GM18861 (cell line): ENCODE measurements at regions not wholly inside any gene's neighbourhood (a gene's known extent, or its start where the extent isn't known, plus 50 kb on each side); places are given as distances from the start of the nearest gene placed in this dataset.
"Not testable (repeated sequence)": the region's sequence is repeated elsewhere in the genome, so short reads cannot be mapped to it uniquely, and the experiment has no call there.

Experiments used
- ATAC-seq: cut with Tn5 transposase; IDR thresholded peaks from one replicate; pipeline ENCODE4 v1.9.1; 2021; ENCODE audit not compliant: unreplicated experiment

DNA sequence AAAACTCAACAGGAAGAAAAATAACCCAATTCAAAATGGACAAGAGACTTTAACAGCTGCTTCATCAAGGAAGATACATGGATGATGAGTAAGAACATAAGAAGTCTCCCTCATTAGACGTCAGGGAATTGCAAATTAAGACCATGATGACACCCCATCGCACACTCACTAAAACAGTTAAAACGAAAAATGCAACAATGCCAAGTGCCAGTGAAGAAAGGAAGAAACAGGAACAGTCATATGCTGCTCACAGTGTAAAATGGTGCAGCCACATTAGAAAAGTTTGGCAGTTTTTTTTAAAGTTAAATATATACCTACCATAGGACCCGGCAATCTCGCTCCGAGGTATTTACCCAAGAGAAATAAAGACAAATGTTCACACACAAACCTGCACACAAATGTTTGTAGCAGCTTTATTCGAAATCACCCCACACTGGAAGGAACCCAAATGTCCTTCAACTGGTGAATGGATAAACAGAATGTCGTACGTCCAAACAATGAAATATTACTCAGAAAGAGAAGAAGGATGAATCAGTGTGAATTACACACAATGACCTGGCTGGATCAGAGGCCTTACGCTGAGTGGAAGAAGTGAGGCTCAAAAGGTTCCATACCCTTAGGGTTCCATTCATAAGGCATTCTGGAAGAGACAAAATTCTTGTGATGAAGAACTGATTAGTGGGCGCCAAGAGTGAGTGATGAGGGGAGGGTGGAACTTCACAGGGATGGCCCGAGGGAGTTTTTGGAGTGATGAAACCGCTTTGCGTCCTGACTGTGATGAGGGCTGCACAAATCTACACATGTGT, 110.3 kb downstream of the C16orf95 start:
- ATAC-seq: no peak

DNA sequence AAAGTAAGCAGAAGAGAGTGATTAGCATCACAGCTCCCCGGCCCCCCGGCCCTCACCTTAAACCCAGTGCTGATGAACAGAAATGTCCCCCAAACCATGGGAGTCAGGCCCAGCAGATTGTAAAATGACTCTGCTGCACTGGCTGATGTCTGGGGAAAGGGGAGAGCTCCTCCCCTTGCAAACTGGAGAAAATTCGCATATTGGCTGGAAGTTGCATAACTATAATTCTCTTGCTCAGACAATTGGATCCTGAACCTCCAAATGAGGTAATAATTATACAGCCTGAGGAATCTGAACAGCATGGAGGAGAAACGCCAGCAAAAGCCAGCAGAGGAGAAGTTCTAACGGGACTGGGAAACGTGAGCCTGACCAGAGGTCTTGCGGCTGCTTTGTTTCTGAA, 109.7 kb downstream of the C16orf95 start:
- no peak for ATAC-seq

DNA sequence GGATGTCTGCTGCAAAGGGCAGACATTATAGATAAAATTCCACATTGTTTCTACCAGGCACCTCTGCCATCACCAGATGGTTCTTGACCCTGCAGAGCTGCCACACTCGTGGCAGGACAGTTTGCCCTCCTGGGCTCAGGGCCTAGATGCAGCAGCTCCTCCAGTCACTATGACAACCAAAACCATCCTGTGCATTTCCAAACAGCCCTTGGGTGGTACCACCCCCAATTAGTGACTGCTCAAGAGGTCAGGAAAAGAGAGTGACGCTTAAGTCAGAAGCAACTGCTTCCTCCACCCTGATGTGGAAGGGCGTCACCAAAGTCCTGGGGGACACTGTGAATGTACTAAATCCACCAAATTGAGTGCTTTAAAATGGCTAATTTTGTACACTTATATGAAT, 109.2 kb downstream of the C16orf95 start:
- ATAC-seq: no peak

DNA sequence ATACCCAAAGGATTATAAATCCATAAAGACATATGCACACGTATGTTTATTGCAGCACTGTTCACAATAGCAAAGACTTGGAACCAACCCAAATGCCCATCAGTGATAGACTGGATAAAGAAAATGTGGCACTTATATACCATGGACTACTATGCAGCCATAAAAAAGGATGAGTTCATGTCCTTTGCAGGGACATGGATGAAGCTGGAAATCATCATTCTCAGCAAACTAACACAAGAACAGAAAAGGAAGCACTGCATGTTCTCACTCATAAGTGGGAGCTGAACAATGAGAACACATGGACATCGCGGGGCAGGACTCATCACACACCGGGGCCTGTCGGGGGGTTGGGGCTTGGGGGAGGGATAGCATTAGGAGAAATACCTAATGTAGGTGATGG, 108.2 kb downstream of the C16orf95 start:
- ATAC-seq: not testable (repeated sequence)

DNA sequence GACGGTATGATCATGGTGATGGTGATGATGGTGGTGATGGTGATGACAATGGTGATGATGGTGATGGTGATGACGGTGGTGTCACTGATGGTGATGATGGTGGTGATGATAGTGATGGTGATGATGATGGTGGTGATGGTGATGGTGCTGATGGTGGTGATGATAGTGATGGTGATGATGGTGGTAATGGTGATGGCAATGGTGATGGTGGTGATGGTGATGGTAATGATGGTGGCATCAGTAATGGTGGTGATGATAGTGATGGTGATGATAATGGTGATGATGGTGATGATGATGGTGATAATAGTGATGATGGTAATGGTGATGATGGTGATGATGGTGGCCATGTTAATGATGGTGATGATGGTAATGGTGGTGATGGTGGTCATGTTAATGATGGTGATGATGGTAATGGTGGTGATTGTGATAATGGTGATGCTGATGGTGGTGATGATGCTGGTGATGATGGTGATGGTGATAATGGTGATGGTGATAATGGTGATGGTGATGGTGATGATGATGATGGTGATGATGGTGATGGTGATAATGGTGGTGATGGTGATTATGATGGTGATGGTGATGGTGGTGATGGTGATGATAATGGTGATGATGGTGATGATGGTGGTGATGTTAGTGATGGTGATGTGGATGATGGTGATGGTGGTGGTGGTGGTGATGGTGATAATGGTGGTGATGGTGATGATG, 107.2 kb downstream of the C16orf95 start:
- ATAC-seq: no peak

DNA sequence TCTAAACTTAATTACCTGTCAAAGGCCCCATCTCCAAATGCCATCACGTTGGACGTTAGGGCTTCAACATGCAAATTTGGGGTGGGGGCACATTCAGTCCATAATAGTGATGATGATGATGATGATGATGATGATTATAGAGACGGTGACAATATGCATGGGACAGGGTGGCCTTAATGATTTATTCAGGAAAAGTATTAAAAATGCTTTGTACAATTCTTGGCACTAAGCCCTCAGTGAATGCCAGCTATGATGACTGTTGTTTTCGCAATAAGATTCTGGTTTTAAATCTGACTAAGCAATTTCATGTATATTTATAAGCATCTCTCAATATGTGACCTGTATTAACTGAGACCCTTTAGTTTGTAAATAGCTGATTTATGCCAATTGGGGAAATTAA, 106.3 kb downstream of the C16orf95 start:
- no peak for ATAC-seq

DNA sequence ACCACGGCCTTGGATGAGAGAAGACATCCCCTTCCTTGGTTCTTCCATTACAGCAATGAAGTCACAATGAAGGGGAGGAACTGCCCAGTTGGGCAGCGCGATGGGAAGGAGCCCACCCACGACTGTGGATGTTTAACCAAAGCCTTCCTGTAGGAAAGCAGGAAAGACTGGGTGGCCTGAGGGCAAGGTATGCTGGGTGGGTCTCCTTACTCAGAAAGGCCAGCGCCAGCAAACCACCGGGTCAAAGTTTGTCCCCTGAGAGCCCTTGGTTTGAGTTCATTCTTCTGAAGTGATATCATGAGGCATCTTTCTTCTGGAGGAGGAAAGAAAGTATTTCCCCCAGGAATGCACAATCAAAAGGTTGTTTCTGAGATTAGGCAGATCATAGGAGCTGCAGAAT, 105.2 kb downstream of the C16orf95 start:
- ATAC-seq: no peak

DNA sequence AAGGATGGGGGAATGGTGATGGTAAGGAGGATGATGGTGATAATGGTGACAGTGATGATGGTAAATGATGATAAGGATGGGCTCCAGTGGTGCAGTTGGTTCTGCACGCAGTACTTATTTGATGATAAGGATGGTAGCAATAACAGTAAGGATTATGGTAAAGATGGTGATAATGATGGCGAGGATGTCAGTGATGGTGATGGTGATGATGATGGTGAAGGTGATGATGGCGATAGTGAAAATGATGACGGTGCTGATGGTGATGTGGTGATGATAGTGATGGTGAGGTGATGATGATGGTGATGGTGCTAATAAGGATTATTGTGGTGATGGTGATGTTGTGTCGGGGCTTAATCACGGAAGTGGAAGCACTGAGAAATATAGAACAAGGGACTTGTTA, 103.7 kb downstream of the C16orf95 start:
- no peak for ATAC-seq

DNA sequence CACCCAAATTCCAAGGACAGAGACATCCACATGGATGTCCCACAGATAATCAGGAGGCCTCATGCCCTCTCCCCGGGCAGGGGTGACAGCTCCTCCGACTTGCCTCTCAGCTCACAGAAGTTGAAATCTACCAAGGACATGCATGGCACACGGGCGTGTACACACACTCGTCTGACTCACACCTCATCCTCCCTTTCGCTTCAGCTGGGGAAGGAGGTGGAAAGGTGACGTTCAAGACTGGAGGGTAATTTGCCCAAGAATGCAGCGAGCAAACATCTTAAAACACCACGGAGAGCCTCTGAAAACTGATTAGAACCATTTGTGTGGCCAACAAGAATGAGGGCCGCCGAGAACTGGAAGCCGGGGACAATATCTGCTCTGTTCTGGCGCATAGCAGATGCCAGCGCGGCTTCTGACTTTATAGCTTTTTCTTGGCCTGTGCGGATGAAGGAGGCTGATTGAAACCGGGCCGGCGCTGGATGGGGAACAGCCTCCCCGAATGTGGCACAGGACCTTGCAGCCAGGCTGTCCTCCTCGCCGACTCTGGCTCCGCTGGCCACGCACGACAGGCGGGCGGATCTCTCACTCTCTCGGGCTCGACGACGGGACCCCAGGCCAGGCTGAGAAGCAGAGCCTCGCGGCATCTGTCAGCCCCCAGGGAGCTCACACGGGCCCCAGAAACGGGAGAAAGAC, 100.9 kb downstream of the C16orf95 start:
- ATAC-seq: no peak

DNA sequence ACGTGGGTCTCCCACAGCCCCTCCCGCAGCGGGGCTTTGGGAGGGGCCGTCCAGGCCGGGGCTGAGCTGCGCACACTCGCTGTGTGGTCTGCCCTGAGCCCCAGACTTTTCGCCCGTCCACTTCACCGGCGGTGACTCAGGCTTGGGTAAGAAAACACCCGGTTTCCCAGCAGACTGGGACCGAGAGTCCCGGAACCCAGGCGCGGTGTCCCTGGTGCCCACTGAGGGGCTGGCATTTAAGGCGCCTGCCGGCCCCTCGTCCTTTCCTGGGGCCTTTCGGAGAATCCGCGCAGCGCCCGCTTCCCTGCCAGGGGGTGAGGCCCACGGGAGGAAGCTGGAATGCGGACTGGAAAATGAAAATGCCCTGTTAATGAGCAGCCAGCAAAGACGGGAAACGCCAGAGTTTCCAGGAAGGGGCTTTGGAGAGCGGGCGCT, 100.3 kb downstream of the C16orf95 start:
- ATAC-seq: no peak

DNA sequence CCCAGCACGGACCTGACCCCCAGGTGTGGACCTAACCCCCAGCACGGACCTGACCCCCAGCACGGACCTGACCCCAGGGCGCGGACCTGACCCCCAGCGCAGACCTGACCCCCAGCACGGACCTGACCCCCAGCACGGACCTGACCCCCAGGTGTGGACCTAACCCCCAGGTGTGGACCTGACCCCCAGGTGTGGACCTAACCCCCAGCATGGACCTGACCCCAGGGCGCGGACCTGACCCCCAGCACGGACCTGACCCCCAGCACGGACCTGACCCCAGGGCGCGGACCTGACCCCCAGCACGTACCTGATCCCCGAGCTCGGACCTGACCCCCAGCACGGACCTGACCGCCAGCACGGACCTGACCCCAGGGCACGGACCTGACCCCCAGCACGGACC, 99.4 kb downstream of the C16orf95 start:
- not testable (repeated sequence) for ATAC-seq

DNA sequence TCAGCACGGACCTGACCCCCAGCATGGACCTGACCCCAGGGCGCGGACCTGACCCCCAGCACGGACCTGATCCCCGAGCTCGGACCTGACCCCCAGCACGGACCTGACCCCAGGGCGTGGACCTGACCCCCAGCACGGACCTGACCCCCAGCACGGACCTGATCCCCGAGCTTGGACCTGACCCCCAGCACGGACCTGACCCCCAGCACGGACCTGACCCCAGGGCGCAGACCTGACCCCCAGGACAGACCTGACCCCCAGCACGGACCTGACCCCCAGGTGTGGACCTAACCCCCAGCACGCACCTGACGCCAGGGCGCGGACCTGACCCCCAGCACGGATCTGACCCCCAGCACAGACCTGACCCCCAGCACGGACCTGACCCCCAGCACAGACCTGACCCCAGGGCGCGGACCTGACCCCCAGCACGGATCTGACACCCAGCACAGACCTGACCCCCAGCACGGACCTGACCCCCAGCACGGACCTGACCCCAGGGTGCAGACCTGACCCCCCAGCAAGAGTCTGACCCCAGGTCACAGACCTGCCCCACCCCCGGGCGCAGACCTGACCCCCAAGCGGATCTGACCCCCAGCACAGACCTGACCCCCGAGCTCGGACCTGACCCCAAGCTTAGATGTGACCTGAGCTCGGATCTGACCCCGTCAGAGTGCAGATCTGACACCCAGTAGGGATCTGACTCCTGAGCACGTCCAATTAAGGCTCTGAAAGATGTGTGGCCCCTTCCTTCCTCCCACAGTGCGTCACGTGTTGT, 98.7 kb downstream of the C16orf95 start:
- no peak for ATAC-seq

DNA sequence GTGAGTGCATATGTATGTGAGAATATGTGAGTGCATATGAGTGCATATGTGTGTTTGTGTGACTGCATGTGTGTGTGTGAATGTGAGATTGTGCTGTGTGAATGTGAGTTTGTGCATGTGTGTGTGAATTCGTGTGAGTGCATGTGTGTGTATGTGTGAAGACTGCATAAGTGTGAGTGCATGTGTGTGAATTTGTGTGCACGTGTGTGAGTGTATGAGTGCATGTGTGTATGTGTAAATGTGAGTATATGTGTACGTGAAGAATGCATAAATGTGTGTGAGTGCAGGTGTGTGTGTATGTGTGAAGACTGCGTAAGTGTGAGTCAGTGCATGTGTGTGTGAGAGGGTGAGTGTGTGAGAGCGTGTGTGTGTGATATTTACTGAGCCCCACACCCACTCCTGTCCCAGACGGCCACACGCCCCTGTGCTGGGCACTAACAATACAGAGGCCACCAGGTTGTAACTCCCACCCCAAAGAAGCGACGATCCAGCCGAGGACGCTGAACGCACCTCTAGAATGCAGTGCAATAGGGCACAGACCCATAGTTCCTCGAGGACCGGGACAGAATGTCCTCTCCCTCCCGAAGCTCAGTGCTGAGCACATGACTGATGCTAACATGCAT, 97.8 kb downstream of the C16orf95 start:
- ATAC-seq: no peak

DNA sequence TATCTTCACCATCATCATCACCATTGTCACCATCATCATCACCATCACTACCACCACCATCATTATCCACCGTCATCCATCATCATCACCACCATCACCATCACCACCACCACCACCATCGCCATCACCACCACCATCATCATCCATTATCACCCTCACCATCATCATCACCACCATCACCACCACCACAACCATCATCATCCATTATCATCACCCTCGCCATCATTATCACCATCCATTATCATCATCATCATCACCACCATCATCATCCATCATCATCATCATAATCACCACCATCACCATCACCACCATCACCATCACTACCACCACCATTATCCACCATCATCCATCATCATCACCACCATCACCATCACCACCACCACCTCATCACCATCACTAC, 95.6 kb downstream of the C16orf95 start:
- ATAC-seq: no peak

DNA sequence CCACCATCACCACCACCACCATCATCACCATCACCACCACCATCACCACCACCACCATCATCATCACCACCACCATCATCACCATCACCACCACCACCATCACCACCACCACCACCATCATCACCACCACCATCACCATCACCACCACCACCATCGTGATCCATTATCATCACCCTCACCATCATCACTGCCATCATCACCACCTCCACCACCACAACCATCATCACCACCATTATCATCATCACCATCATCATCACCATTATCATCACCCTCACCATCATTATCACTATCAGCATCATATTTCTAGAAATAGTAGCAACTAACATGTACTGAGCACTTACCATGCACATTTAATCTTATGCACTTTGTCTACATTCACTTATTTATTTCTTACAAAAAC, 94.9 kb downstream of the C16orf95 start:
- ATAC-seq: no peak

DNA sequence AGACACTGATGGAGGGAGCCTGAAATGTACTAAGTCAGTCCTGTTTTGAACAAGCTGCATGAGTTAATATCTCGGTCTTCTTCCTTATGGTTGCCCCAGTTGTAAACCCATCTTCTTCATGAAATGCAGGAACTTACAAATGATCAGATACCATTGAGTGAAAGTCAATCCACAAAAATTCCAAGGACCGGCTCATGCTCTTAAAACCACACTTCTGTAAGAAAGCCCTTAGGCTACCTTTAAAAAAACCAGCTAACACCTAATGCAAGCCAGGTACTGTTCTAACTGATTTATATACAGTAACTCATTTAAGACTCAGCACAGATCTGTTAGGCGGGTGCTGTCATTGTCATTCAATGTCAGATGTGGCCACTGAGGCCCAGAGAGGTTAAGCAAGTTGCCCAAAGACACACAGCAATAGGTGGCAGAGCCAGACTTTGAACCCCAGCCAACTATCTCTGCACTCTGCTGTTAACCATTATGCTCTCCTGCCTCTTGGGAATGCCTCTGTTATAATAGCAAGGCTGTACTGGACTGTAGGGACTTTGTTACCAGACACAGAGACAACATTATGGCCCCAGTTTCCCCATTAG, 93.4 kb downstream of the C16orf95 start:
- no peak for ATAC-seq

DNA sequence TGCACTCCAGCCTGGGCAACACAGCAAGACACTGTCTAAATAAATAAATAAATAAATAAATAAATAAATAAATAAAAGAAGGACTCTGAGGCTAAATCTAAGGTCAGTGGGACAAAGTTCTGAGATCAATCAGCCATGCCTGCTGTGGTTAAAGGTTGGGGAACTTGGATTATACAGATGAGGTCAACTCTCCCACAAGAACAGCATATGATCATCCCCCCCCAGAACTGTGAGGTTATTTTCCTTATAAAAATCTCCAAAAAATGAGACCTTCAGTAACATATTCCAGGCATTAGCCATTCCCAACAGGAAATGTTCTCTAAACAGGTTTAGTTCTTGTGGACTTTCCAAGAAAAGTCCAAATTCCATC, 90.3 kb downstream of the C16orf95 start:
- ATAC-seq: no peak

DNA sequence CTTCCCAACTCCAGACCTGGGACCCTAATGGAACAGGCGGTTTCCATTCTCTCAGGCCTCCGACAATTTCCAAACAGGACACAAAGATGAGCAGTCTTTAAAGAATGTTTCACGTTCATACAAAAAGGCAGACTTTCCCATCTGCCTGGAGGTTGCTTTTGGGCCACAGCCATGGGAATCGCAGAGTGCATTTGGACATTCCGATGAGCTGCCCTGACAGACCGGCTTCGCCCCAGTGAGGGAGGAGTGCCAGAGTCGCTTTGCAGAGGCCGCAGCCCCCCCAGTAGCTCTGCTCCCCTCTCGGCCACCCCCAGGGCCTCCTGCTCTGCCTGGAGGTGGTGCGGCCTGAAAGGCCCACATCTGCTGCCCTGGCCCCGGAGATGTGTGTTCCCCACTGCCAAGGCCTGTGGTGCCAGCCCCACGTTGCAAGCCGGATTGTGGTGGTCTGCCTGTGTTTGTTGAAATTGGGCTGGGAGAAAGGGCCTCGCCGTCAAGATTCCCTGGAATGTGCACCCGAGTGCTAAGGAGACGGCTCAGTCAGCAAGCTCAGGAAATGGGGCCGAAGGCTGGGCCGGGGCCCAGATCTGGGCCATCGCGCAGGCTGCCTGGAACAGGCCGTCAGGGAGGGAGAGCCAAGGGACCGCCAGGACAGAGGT, 89.8 kb downstream of the C16orf95 start:
- ATAC-seq: no peak

DNA sequence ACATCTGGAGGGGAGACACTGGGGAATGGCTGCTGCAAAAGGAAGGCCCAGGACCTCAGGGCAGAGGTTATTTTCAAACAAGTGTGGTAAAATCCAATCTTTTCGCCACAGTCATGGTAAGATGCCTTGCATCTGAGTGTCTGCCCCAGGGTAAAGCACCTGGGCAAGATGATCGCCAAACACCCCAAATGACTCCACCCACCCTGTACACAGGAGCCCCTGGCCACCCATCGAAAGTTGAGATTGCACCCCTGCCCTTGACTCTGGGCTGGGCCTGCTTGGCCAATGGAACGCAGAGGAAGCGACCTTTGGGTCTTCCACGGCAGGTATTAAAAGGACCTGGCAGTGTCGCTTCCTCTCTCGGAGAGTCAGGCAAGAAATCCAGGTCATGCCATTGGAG, 88.8 kb downstream of the C16orf95 start:
- no peak for ATAC-seq
